ENCODE measurements at regions not wholly inside any gene's neighbourhood (a gene's known extent, or its start where the extent isn't known, plus 50 kb on each side); places are given as distances from the start of the nearest gene placed in this dataset.
"Not testable (repeated sequence)": the region's sequence is repeated elsewhere in the genome, so short reads cannot be mapped to it uniquely, and the experiment has no call there.

DNA sequence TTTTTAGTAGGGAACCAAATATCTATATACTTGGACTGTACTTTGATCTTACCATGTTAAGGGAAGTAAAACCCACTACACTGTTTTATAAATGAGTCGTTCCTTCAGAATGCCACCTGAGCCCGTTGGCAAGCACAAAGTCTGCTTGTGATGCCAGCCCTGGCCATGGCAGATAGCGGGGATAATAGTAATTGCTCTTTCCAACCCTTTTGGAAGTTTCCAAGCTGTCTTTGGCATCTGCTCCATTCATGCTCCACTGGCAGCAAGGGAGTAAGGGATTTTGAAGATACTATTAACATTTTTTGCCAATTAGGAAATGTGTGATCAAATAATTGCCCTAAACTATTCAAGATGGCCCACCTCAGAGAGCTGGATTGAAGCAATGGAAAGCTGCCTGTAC, 689.2 kb upstream of the SLIT2 start:
- intact Hi-C loops (cut with DNase I): no loop called here

DNA sequence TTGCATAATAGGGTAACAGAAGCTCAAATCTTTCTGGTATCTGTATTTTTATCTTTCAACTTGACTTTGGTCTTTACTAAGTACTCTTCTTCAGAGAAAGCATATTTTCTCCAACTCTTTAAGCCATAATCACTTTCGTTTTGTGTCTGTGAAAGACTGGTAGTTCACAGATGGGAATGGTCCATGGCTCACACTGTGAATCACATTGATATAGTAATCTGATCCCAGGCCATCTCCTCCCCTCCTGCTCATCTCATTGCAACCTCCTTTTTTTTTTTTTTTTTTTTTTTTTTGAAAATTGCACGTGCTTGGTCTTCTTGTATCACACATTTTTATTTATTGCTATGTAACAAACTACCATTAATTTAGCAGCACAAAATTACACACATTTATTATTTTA, 694.5 kb upstream of the SLIT2 start:
- H3K27ac ChIP-seq: no peak overlapping the region
- H3K27me3 ChIP-seq: no peaks in the 10 kb centered on the region
- intact Hi-C loops (cut with DNase I): no loop called here
- no peak for DNase-seq
- no peaks in the 10 kb centered on the region for H3K9me3 ChIP-seq (replicated peaks in 1 of 3)
- WGBS, 4 donors: 74 to 86% (median 81%) methylated on average over 2 of the region's 2 CpGs
- no peaks in the 10 kb centered on the region for H3K4me1 ChIP-seq (replicated peaks in 1 of 2)
- TF ChIP-seq, protein P1, sequence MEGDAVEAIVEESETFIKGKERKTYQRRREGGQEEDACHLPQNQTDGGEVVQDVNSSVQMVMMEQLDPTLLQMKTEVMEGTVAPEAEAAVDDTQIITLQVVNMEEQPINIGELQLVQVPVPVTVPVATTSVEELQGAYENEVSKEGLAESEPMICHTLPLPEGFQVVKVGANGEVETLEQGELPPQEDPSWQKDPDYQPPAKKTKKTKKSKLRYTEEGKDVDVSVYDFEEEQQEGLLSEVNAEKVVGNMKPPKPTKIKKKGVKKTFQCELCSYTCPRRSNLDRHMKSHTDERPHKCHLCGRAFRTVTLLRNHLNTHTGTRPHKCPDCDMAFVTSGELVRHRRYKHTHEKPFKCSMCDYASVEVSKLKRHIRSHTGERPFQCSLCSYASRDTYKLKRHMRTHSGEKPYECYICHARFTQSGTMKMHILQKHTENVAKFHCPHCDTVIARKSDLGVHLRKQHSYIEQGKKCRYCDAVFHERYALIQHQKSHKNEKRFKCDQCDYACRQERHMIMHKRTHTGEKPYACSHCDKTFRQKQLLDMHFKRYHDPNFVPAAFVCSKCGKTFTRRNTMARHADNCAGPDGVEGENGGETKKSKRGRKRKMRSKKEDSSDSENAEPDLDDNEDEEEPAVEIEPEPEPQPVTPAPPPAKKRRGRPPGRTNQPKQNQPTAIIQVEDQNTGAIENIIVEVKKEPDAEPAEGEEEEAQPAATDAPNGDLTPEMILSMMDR (IDR thresholded peaks at IDR 0.05): no peak
- no peak for TF ChIP-seq POLR2A (IDR thresholded peaks at IDR 0.05)
- H3K36me3 ChIP-seq (replicated peaks in 1 of 2): no peaks in the 10 kb centered on the region
- no peak overlapping the region for H3K4me3 ChIP-seq

More for the DNA sequence above, 689.2 kb upstream of the SLIT2 start:
- no peaks in the 10 kb centered on the region for H3K9me3 ChIP-seq (replicated peaks in 1 of 3)
- H3K27me3 ChIP-seq: no peaks in the 10 kb centered on the region
- no peaks in the 10 kb centered on the region for H3K36me3 ChIP-seq (replicated peaks in 1 of 2)
- WGBS, 4 donors: 82 to 89% (median 88%) methylated on average over 3 of the region's 3 CpGs
- DNase-seq: no peak
- no peak for TF ChIP-seq POLR2A (IDR thresholded peaks at IDR 0.05)
- TF ChIP-seq, protein P1 (IDR thresholded peaks at IDR 0.05): no peak
- no peaks in the 10 kb centered on the region for H3K4me1 ChIP-seq (replicated peaks in 1 of 2)
- no peak overlapping the region for H3K4me3 ChIP-seq
- H3K27ac ChIP-seq: no peak overlapping the region

DNA sequence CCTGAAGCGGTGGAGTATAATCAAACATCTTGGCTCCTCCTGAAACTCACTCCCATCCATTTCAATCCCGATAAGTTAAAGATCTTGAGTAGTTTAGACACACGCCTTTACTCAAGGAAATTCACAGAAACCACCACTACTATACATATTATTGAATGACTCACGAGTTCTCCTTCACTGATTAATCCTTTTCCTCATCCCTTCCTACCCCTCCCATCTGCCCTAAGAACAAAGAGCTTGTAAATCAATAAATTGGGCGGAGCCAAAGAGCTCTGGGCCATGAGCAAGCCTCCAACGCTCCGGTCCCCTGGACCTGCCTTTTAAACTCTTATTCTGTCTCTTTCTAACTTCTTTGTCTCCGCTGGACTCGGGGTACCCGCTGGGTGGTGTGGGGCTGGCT, 695.4 kb upstream of the SLIT2 start:
- H3K27ac ChIP-seq; H3K36me3 ChIP-seq (replicated peaks in 1 of 2); intact Hi-C loops (cut with DNase I); H3K27me3 ChIP-seq; H3K4me1 ChIP-seq (replicated peaks in 1 of 2); H3K9me3 ChIP-seq (replicated peaks in 1 of 3); H3K4me3 ChIP-seq; DNase-seq: not testable (repeated sequence)
- 85 to 90% (median 87%) methylated on average over 10 of the region's 10 CpGs for WGBS, 4 donors

DNA sequence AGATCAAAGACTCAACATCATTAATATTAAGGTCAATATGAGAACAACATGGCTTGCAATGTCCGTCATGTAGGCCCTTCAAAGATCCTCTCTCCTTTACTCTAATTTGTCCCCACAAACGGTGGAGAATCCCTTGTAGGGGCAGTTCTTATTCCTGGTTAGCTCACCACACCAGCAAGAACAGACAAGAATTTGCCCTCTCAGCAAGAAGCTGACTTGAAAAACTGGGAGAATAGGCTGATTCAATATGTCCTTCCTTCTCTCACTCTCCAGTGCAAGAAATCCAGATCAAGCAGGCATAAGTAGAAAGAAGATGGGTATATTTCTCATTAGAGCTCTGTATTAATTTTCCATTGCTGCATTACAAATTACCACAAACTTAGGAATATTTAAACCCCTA, 704.2 kb upstream of the SLIT2 start:
- Histone ChIP-seq H3K27ac (no peak overlapping the region), H3K9me3 (replicated peaks in 1 of 3) (no peaks in the 10 kb centered on the region), H3K4me1 (replicated peaks in 1 of 2) (no peaks in the 10 kb centered on the region), H3K27me3 (no peaks in the 10 kb centered on the region), H3K4me3 (no peak overlapping the region), H3K36me3 (replicated peaks in 1 of 2) (no peaks in the 10 kb centered on the region)
- no peak for DNase-seq
- intact Hi-C loops (cut with DNase I): no loop called here
- TF ChIP-seq, protein P1 (IDR thresholded peaks at IDR 0.05): no peak
- TF ChIP-seq POLR2A (IDR thresholded peaks at IDR 0.05): no peak
- WGBS, 4 donors: 54 to 60% (median 58%) methylated on average over 2 of the region's 2 CpGs

DNA sequence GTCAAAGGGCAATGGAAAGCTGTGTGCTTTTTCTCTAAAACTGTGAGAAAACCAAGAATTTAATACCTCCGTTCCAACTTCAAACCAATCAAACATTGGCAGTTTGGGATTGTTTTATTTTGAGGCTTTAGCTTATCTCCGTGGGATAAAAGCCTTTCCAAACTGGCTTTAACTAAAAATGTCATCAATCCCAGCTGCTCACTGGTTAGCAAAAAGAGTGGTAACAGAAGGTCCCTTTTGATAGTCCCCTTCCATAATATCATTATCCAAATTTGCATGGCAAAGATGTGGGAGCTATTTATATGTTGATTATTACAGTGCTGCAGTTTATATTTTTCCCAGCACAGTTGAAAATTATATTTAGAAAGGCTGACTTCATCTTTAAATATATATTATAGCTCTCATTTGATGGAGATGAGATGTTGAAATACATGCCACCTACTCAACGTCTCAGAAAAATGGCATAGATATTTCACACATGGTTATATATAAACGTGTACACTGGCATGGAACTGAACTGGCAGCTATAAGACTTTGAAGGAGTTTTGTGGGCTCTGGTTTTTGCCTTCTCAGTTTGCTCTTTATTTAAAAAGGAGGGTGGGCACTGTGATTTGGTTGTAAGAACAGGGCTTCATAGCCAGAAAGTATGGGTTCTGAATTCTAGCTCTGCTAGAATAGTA, 707.1 kb upstream of the SLIT2 start:
- Histone ChIP-seq H3K27ac (no peak overlapping the region), H3K27me3 (no peaks in the 10 kb centered on the region), H3K4me3 (no peak overlapping the region), H3K9me3 (replicated peaks in 1 of 3) (no peaks in the 10 kb centered on the region), H3K36me3 (replicated peaks in 1 of 2) (no peaks in the 10 kb centered on the region), H3K4me1 (replicated peaks in 1 of 2) (no peaks in the 10 kb centered on the region)
- DNase-seq: no peak
- TF ChIP-seq, protein P1 (IDR thresholded peaks at IDR 0.05): no peak
- TF ChIP-seq POLR2A (IDR thresholded peaks at IDR 0.05): no peak
- intact Hi-C loops (cut with DNase I): no loop called here
- 80 to 85% (median 82%) methylated on average over 4 of the region's 4 CpGs for WGBS, 4 donors

Measured in adrenal gland (tissue), 9 donors.